ENCODE measurements at regions not wholly inside any gene's neighbourhood (a gene's known extent, or its start where the extent isn't known, plus 50 kb on each side); places are given as distances from the start of the nearest gene placed in this dataset.
"Not testable (repeated sequence)": the region's sequence is repeated elsewhere in the genome, so short reads cannot be mapped to it uniquely, and the experiment has no call there.

DNA sequence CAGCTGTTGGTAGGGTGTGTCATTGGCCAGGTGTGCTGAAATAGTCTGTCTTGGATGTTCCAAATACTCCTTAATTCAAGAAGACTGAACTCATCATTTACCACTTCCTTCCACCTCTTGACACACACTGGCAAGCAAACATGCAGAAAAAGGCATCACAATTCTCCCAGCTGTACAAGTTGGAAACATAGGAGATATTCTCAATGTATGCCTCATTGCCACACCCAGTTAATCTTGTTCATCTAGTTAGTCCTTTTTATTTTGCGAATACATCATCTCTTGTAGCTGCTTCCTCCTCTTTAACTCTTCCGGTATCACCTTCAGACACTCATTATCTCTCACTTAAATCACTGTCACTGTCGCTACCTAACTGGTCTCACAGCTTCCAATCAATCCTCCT is 75.1 kb upstream of the GOT2 start:
- DNase-seq (ENCODE audit: low spot score), result no peak

GRCh38 chr16:58807276-58807675 is 73.2 kb upstream of the GOT2 start:
- DNase-seq (ENCODE audit: low spot score), result no peak

DNA sequence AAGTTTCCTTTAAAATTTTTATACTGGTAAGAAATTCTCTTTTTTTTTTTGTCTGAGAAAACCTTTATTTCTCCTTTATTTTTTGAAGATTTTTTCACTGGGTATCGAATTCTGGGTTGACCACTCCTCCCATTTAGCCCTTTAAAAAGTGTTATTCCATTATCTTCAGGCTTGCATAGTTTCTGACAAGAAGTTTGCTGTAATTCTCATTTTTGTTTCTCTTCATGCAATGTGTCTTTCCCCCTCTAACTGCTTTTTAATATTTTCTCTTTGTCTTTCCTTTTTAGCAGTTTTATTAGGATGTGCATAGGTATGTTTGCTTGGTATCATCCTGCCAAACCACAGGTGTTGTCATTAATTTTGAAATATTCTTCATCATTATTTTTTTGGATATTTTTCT is 67.7 kb upstream of the GOT2 start:
- DNase-seq (ENCODE audit: low spot score), result no peak

GRCh38 chr16:58797137-58797801 is 63.2 kb upstream of the GOT2 start:
- DNase-seq (ENCODE audit: low spot score), result no peak

- no peak for DNase-seq (ENCODE audit: low spot score)
These were observed 59.2 kb upstream of the GOT2 start for GRCh38 chr16:58793366-58793765.

GRCh38 chr16:58792188-58792587 is 58.1 kb upstream of the GOT2 start:
- DNase-seq (ENCODE audit: low spot score), result no peak

- DNase-seq (ENCODE audit: low spot score), result not testable (repeated sequence)
These were observed 56.9 kb upstream of the GOT2 start for GRCh38 chr16:58790816-58791557.

DNA sequence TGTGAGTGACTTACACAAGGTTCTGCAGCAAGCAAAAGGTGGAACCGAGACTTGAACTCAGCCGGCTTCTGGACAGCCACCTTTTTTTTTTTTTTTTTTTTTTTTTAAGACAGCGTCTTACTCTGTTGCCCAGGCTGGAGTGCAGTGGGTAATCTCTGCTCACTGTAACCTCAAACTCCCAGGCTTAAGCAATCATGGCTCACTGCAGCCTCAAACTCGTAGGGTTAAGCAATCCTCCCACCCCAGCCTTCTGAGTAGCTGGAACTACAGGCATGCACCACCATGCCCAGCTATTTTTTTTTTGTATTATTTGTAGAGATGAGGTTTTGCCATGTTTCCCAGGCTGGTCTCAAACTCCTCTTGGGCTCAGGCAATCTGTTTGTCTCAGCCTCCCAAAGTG is 55.2 kb upstream of the GOT2 start:
- DNase-seq (ENCODE audit: low spot score), result no peak

Data from NAMALWA (cell line).